Fibroblast of mammary gland (primary cell): ENCODE measurements at regions not wholly inside any gene's neighbourhood (a gene's known extent, or its start where the extent isn't known, plus 50 kb on each side); places are given as distances from the start of the nearest gene placed in this dataset.
A peak's percentile ranks its signal among the peaks of the same experiment; 100 is the strongest.
"Not testable (repeated sequence)": the region's sequence is repeated elsewhere in the genome, so short reads cannot be mapped to it uniquely, and the experiment has no call there.

Experiments
- DNase-seq: peaks from one replicate; pipeline ENCODE4 v3.0.0-alpha.2; 2010; ENCODE audit warnings: low read depth
- H3K4me3 ChIP-seq: 2 replicates; pipeline ENCODE4 v1.5.1; 2011; ENCODE audit warnings: low read depth, mild to moderate bottlenecking, low read length, moderate library complexity; ENCODE audit not compliant: control insufficient read depth
- TF ChIP-seq, protein P1 (sequence below): conservative IDR thresholded peaks from 2 replicates; pipeline ENCODE4 v1.5.1; 2011; ENCODE audit warnings: low read depth, low read length, inconsistent platforms; ENCODE audit not compliant: control insufficient read depth, insufficient read depth

DNA sequence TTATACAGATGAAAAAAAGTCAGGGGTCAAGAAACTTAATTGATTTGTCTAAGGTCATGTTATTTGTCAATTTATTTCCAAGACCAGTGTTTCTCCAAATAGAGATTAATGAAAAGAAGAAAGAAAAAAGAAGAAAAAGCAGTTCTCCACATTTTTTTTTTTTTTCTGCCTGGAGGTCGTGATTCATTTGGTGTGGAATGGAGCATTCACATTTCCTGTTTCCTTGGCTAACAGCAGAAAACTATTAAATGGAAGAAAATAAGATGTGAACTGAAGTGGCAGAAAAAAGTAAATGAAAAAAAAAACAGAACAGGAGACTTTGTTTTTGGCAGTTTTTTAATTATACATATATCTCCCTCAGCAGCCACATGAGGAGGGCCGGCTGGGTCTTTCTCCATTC is 470.8 kb upstream of the ZNF337 start:
- no peak overlapping the region for H3K4me3 ChIP-seq
- TF ChIP-seq, protein P1, sequence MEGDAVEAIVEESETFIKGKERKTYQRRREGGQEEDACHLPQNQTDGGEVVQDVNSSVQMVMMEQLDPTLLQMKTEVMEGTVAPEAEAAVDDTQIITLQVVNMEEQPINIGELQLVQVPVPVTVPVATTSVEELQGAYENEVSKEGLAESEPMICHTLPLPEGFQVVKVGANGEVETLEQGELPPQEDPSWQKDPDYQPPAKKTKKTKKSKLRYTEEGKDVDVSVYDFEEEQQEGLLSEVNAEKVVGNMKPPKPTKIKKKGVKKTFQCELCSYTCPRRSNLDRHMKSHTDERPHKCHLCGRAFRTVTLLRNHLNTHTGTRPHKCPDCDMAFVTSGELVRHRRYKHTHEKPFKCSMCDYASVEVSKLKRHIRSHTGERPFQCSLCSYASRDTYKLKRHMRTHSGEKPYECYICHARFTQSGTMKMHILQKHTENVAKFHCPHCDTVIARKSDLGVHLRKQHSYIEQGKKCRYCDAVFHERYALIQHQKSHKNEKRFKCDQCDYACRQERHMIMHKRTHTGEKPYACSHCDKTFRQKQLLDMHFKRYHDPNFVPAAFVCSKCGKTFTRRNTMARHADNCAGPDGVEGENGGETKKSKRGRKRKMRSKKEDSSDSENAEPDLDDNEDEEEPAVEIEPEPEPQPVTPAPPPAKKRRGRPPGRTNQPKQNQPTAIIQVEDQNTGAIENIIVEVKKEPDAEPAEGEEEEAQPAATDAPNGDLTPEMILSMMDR: no peak
- DNase-seq: peak; percentile 12

DNA sequence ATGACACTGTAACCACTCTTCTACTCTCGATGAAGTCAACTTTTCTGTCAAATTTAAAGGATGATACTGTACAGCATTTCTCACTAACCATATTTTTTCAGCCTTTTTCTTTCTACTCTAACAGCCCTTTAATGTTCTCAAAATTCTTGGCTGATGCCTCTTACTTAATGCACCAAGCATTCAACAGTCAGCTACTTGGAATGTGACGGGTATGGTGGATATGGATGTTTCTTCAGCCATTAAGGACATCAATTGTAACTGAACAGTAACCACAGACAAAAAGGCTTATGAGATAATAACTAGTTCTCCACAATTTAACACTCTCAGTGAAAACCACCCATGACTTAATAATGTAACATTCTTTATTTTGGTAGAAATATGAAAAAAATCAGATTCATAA is 467.2 kb upstream of the ZNF337 start:
- peak; percentile 58 for DNase-seq

DNA sequence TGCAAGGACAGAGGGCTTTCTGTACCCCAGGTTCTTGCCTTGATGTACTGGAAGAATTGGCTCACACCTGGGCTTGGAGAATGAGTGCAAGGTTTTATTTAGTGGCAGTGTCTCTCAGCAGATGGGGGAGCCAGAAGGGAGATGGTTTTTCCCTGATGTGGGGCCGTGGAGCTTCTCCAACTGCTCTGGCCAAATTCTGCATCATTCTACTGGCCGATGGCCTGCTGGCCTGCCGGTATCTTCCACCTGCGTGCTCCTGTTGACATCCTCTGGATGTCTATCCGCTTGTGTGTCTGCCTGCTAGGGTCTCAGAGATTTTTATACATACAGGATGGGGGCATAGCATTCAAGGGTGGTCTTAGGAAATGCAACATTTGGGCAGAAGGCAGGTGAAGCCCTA is 466.5 kb upstream of the ZNF337 start:
- not testable (repeated sequence) for DNase-seq

More for the DNA sequence above, 467.2 kb upstream of the ZNF337 start:
- TF ChIP-seq, protein P1: no peak
- H3K4me3 ChIP-seq: no peak overlapping the region

DNA sequence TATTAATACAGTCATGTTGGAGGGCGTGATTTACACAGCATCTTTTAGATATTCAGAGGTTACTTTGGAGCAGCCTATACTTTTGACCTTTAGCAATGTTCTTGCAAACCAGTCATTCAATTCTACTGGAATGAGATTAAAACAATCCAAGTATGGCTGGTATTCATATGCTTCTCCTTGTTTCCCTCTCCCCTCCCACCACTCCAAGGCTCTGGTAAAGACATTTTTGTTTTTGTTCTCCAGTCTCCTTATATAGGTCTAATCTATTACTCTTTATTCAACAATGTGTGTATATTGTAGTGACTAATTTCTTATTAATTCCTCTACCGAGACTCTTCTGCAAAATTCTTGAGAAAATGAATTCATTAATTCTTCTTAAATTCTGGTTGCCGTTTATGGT is 465.1 kb upstream of the ZNF337 start:
- not testable (repeated sequence) for H3K4me3 ChIP-seq, DNase-seq

More for the DNA sequence above, 466.5 kb upstream of the ZNF337 start:
- H3K4me3 ChIP-seq: not testable (repeated sequence)

DNA sequence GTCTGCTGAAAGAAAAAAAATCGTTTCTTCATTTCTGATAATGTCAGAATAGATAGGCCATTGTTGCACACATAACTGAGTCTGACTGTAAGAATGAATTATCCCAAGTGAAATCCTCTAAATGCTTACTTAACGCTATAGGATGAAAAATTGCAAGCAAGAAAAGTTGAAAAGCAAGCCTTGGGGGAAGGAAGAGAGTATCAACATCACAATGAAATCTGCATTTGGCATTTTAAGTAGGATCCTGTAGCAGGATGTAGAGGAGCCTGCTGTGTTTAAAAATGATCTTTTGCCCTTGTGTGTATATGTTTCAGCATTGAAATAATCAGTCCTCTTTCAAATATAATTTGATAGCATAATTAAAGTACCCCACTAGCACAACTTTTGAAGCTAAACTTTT is 464.3 kb upstream of the ZNF337 start:
- DNase-seq, H3K4me3 ChIP-seq: not testable (repeated sequence)

DNA sequence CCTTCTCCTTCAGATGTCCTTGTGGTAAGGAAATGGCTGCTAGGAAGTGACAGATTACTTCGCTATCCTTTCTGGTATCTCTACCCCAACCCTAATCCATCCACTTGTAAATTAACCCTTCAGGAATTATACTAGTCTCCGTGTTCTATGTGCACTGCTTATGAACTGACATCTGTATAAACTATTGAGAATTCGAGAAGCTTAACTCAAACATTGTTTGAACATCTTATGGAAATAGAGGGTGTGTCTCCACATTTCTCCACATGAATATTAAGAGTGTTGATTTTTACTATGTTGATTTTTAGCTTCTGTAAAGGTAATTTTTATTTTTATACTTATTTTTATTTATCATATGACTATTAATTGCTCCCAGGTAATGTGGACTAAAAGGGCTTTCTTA is 457.6 kb upstream of the ZNF337 start:
- H3K4me3 ChIP-seq: no peak overlapping the region
- DNase-seq: no peak
- TF ChIP-seq, protein P1: no peak

DNA sequence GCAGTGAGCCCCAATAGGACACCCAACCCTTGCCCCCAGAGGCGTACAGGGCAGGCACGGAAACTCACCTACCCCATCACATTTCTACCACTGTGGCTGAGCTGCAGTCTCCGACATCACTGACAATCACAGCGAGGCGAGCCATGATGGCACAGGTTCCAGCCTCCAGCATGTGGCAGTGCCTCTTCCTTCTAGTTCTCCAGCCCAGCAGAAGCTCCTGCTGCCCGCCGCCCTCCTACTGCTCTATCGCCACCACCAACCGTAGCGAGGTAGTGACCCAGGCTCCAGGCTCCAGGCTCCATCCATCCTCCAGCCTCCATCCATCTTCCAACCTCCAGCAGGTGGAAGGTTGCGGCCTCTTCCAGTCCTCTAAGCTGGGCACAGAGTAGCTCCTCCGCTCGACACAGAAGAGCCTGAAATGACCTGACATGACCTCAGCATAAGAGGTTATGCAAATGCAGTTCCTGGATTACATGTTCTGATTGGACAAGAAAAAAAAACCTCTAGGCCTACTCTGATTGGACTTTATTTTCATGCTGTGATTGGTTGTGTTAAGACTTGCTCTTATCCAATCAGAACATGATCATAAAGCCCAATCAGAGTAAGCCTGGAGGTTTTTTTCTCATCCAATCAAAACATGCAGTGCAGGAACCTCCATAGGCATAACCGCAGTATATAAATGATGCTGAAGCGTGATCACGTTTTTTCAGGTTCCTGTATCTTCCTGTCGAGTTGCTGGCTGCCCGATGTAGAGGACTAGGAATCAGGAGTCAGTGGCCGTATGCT is 438.9 kb upstream of the ZNF337 start:
- H3K4me3 ChIP-seq: no peak overlapping the region
- TF ChIP-seq, protein P1: no peak
- no peak for DNase-seq

DNA sequence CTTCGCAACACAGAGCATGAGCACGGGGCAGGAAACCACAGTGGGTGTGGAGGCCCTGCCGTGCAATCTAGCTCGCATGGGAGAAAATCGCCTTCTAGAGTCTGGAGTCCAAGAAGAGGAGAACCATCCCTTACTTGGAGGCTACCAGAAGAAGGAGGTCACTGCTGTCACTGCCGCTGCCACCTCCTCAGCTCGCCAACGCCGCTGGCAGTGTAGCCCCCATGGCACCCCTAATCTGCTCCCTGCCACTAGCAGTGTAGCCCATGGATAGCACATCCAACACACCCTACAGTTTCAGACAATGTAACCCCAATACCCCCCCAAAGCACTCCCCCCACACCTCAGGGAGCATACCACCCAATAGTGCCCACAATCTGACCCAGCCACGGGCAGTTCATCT is 438.0 kb upstream of the ZNF337 start:
- DNase-seq: no peak
- H3K4me3 ChIP-seq: no peak overlapping the region
- TF ChIP-seq, protein P1: no peak

DNA sequence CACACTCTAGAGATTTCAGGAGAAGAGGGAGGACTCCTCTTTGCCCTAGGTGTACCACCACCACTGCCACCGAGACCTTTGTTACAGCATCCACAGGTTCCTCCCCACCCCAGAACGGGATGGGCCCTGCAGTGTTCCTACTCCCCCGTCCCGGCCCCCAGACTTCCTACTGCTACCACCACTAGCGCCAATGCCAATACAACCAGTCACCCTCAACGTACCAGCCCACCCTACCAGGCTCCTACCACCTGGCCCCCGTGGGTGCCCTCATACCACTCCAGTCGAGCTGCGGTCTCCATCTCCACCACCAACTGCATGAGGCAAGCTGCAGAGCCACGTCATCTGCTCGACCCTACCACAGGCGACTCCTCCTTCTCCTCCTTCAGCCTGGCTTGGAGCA is 437.1 kb upstream of the ZNF337 start:
- H3K4me3 ChIP-seq, DNase-seq: not testable (repeated sequence)

DNA sequence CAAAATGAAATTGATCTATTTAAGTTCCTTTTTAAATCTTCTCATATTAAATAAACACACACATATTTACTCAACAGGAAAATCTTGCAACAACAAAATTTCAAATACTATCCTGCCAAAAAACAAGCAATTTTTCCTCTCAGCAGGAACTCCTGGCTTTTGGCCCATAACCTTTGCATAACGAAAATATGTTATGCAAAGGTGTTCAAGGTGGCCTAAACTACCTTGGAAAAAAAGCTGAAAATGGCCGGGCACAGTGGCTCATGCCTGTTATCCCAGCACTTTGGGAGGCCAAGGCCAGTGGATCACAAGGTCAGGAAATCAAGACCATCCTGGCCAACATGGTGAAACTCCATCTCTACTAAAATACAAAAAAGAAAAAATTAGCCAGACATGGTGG is 424.3 kb upstream of the ZNF337 start:
- not testable (repeated sequence) for H3K4me3 ChIP-seq

DNA sequence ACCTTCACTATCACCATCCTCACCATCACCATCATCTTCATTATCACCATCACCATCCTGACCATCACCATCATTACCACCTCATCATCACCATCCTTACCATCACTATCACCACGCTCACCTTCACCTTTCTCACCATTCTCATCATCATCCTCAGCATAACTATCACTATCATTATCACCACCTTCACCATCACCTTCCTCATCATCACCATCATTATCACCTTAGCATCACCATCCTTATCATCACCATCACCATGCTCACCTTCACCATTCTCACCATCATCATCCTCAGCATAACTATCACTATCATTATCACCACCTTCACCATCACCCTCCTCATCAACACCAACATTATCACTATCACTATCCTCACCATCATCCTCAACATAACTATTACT is 397.8 kb upstream of the ZNF337 start:
- DNase-seq, H3K4me3 ChIP-seq: not testable (repeated sequence)

More for the DNA sequence above, 424.3 kb upstream of the ZNF337 start:
- DNase-seq: not testable (repeated sequence)

DNA sequence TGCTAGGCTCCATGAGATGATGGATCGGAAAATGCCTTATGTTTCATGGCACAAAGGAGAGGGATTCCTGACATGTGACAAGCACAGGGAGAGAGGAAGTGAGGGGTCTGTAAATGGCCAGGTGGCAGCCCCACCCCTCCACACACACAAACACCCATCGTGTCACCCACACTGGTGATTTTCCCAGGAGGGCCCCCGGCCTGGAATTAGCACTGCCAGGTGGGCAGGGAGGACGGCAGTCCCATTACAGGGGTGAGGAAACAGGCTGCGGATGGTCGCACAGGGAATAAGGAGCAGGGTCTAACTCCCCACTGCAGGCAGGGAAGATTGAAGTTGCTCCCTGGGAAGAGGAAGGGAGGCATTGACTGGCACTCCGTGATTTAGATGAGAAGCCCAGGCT is 395.3 kb upstream of the ZNF337 start:
- H3K4me3 ChIP-seq, DNase-seq: not testable (repeated sequence)

DNA sequence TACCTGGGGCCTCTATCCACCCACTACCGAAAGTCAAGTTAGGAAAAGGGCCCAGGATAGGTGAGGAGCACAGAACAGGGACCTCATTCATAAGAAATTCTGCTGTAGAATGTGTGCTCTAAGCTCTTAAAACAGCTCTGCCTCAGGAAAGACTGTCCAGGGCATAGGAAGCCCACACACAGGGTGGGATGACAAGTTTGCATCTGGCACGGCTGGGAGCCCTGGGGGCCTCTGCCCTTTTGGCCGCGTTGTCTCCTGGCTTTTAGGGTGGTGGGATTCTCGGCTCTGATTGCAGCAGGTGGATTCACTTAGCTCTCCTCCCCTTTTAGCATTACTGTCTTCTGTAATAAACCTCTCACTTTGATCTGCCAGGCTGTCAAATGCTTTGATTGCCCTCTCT is 389.5 kb upstream of the ZNF337 start:
- not testable (repeated sequence) for DNase-seq, H3K4me3 ChIP-seq
